VCaP (cell line): ENCODE measurements at regions not wholly inside any gene's neighbourhood (a gene's known extent, or its start where the extent isn't known, plus 50 kb on each side); places are given as distances from the start of the nearest gene placed in this dataset.

ENCODE experiments used
- H3K27ac ChIP-seq: fragments of 450-650 bp; 2 replicates; pipeline ENCODE4 v1.5.1; 2017
- CTCF ChIP-seq: fragments of 450-650 bp; conservative IDR thresholded peaks from 2 replicates; pipeline ENCODE4 v1.5.1; 2017; ENCODE audit warnings: mild to moderate bottlenecking, moderate library complexity

- no peak for TF ChIP-seq CTCF
- H3K27ac ChIP-seq: no peak overlapping the region
Observed at GRCh38 chr5:89277816-89278215, 394.8 kb upstream of the MEF2C start.

GRCh38 chr5:89276566-89277305 is 393.8 kb upstream of the MEF2C start:
- no peak overlapping the region for H3K27ac ChIP-seq
- TF ChIP-seq CTCF: no peak

GRCh38 chr5:89275066-89275855 is 392.3 kb upstream of the MEF2C start:
- no peak for TF ChIP-seq CTCF
- H3K27ac ChIP-seq: no peak overlapping the region

- TF ChIP-seq CTCF: no peak
- no peak overlapping the region for H3K27ac ChIP-seq
Observed at GRCh38 chr5:89273289-89273688, 390.3 kb upstream of the MEF2C start.

- TF ChIP-seq CTCF: no peak
- no peak overlapping the region for H3K27ac ChIP-seq
Observed at GRCh38 chr5:89270901-89271300, 387.9 kb upstream of the MEF2C start.

GRCh38 chr5:89269721-89270120 is 386.7 kb upstream of the MEF2C start:
- no peak for TF ChIP-seq CTCF
- no peak overlapping the region for H3K27ac ChIP-seq

- no peak overlapping the region for H3K27ac ChIP-seq
Observed at GRCh38 chr5:89268460-89268859, 385.5 kb upstream of the MEF2C start.

More at GRCh38 chr5:89268460-89268859, 385.5 kb upstream of the MEF2C start:
- no peak for TF ChIP-seq CTCF
